ENCODE measurements at regions not wholly inside any gene's neighbourhood (a gene's known extent, or its start where the extent isn't known, plus 50 kb on each side); places are given as distances from the start of the nearest gene placed in this dataset.

GRCh38 chr3:187955587-187955952 is 198.4 kb upstream of the LPP start:
- no peak for DNase-seq

- no peak for DNase-seq
These were observed 196.8 kb upstream of the LPP start for GRCh38 chr3:187957165-187957581.

- no peak for DNase-seq
These were observed 196.4 kb upstream of the LPP start for GRCh38 chr3:187957582-187957981.

GRCh38 chr3:187958432-187959003 is 195.4 kb upstream of the LPP start:
- peak; percentile 59 to 62 for DNase-seq

- no peak for DNase-seq
These were observed 193.1 kb upstream of the LPP start for GRCh38 chr3:187960820-187961219.

- DNase-seq = no peak
These were observed 192.6 kb upstream of the LPP start for GRCh38 chr3:187961366-187961765.

GRCh38 chr3:187963003-187963676 is 190.8 kb upstream of the LPP start:
- no peak for DNase-seq

- no peak for DNase-seq
These were observed 190.1 kb upstream of the LPP start for GRCh38 chr3:187963677-187964385.

- no peak for DNase-seq
These were observed 189.2 kb upstream of the LPP start for GRCh38 chr3:187964760-187965159.

GRCh38 chr3:187966096-187966495 is 187.9 kb upstream of the LPP start:
- no peak for DNase-seq

GRCh38 chr3:187966636-187967406 is 187.1 kb upstream of the LPP start:
- no peak for DNase-seq

- DNase-seq = no peak
These were observed 186.0 kb upstream of the LPP start for GRCh38 chr3:187967993-187968392.

GRCh38 chr3:187968883-187969580 is 184.9 kb upstream of the LPP start:
- DNase-seq = peak in 1 of 2 donors; percentile 53

- no peak for DNase-seq
These were observed 184.4 kb upstream of the LPP start for GRCh38 chr3:187969581-187969950.

- no peak for DNase-seq
These were observed 183.9 kb upstream of the LPP start for GRCh38 chr3:187970106-187970505.

- no peak for DNase-seq
These were observed 182.3 kb upstream of the LPP start for GRCh38 chr3:187971629-187972028.

- no peak for DNase-seq
These were observed 181.5 kb upstream of the LPP start for GRCh38 chr3:187972454-187972853.

- DNase-seq = peak in 1 of 2 donors; percentile 18
These were observed 179.7 kb upstream of the LPP start for GRCh38 chr3:187973977-187974870.

GRCh38 chr3:187974871-187975271 is 179.1 kb upstream of the LPP start:
- DNase-seq = peak in 1 of 2 donors; percentile 52

- DNase-seq = no peak
These were observed 178.2 kb upstream of the LPP start for GRCh38 chr3:187975561-187976364.

GRCh38 chr3:187976365-187976900 is 177.5 kb upstream of the LPP start:
- no peak for DNase-seq
